A673 (cell line): ENCODE measurements at regions not wholly inside any gene's neighbourhood (a gene's known extent, or its start where the extent isn't known, plus 50 kb on each side); places are given as distances from the start of the nearest gene placed in this dataset.

Source experiments
- CTCF ChIP-seq: fragments of 300-800, 200-600 bp; sonication (generic); conservative IDR thresholded peaks from 2 replicates; pipeline ENCODE4 v1.5.1; 2017; ENCODE audit warnings: low read depth, mild to moderate bottlenecking, antibody characterized with exemption, low read length, moderate library complexity, mixed read lengths
- EZH2 ChIP-seq: fragments of 200-600 bp; sonication (generic); IDR thresholded peaks from 2 replicates; pipeline ENCODE4 v1.6.1; 2017; ENCODE audit warnings: borderline replicate concordance, low read depth, mild to moderate bottlenecking, mixed read lengths, antibody characterized with exemption, low read length; ENCODE audit not compliant: poor library complexity, severe bottlenecking

GRCh38 chr9:103226647-103227013 lies 231.5 kb downstream of the CYLC2 start:
- TF ChIP-seq CTCF (no peak), EZH2 (no peak)
